ENCODE measurements at regions not wholly inside any gene's neighbourhood (a gene's known extent, or its start where the extent isn't known, plus 50 kb on each side); places are given as distances from the start of the nearest gene placed in this dataset.

DNA sequence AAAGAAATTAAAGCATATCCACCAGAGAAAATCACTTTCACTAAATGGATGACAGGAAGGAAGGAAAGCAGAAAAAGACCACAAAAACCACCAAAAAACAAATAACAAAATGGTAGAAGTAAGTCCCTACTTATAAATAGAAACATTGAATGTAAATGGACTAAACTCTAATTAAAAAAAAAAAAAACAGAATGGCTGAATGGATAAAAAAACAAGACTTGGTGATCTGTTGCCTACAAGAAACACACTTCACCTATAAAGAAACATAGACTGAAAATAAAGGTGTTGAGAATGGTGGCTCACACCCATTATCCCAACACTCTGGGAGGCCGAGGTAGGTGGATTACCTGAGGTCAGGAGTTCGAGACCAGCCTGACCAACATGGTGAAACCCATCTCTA is 122.9 kb downstream of the HMHB1 start:
- TF ChIP-seq, protein P1, sequence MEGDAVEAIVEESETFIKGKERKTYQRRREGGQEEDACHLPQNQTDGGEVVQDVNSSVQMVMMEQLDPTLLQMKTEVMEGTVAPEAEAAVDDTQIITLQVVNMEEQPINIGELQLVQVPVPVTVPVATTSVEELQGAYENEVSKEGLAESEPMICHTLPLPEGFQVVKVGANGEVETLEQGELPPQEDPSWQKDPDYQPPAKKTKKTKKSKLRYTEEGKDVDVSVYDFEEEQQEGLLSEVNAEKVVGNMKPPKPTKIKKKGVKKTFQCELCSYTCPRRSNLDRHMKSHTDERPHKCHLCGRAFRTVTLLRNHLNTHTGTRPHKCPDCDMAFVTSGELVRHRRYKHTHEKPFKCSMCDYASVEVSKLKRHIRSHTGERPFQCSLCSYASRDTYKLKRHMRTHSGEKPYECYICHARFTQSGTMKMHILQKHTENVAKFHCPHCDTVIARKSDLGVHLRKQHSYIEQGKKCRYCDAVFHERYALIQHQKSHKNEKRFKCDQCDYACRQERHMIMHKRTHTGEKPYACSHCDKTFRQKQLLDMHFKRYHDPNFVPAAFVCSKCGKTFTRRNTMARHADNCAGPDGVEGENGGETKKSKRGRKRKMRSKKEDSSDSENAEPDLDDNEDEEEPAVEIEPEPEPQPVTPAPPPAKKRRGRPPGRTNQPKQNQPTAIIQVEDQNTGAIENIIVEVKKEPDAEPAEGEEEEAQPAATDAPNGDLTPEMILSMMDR (conservative IDR thresholded peaks at IDR 0.05; ENCODE audit: low read depth, low read length), result no peak
- TF ChIP-seq EZH2phosphoT487 (IDR thresholded peaks at IDR 0.05; ENCODE audit: borderline replicate concordance, low read length), result no peak

All from PC-3 (cell line).